ENCODE measurements at regions not wholly inside any gene's neighbourhood (a gene's known extent, or its start where the extent isn't known, plus 50 kb on each side); places are given as distances from the start of the nearest gene placed in this dataset.

DNA sequence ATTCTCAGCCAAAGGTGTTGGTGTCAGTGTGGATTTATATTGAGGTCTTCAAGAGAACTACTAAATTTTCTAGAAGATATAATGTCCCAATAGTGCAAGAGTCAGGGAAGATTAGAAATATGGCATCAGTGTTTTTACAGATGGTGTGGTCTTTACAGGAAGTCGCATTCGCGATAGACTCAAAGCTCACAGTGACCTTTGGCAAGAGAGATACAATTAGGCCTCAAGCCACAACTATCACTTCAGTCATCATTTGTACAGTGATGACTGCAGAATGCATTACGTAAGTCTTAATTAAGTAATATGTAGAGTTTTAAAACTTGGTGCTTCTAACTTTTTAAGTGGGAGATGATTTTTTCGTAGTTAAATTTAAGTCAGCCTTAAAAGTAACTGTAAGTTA lies 237.2 kb upstream of the FSTL5 start:
- Histone ChIP-seq H3K4me3 (ENCODE audit: low read length) (no peak overlapping the region), H3K79me2 (ENCODE audit: low read length) (no peaks in the 10 kb centered on the region)
- TF ChIP-seq EZH2phosphoT487 (IDR thresholded peaks at IDR 0.05; ENCODE audit: low read depth) = no peak
- TF ChIP-seq, protein P1, sequence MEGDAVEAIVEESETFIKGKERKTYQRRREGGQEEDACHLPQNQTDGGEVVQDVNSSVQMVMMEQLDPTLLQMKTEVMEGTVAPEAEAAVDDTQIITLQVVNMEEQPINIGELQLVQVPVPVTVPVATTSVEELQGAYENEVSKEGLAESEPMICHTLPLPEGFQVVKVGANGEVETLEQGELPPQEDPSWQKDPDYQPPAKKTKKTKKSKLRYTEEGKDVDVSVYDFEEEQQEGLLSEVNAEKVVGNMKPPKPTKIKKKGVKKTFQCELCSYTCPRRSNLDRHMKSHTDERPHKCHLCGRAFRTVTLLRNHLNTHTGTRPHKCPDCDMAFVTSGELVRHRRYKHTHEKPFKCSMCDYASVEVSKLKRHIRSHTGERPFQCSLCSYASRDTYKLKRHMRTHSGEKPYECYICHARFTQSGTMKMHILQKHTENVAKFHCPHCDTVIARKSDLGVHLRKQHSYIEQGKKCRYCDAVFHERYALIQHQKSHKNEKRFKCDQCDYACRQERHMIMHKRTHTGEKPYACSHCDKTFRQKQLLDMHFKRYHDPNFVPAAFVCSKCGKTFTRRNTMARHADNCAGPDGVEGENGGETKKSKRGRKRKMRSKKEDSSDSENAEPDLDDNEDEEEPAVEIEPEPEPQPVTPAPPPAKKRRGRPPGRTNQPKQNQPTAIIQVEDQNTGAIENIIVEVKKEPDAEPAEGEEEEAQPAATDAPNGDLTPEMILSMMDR (IDR thresholded peaks at IDR 0.05; ENCODE audit: low read depth, low read length) = no peak

DNA sequence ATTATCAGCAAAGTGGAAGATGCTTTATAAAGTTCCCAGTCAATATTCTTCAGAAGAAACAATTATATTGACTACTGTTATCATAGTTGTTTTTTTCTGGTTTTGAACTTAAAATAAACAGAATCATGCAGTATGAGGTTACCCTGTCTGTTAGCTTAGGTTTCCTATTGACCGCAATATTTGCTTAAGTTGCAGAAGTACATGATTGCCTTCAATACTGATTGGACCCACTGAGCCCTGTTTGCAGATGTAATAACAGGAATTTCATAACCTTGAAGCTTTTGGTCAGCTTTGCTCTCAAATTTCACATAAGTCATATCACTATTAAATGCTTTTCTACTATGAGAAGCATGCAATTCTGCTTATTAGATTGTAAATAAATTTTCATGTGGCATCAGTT lies 229.1 kb upstream of the FSTL5 start:
- Histone ChIP-seq H3K9me3 (ENCODE audit: insufficient read depth, low read length) (no peaks in the 10 kb centered on the region), H3K9ac (ENCODE audit: low read length) (no peak overlapping the region), H2AFZ (ENCODE audit: low read depth, low read length) (no peak overlapping the region), H3K27me3 (ENCODE audit: low read depth, low read length) (no peaks in the 10 kb centered on the region), H3K27ac (ENCODE audit: low read length) (no peak overlapping the region), H3K79me2 (ENCODE audit: low read length) (no peaks in the 10 kb centered on the region), H3K36me3 (replicated peaks; ENCODE audit: low read depth, low read length) (no peaks in the 10 kb centered on the region), H4K20me1 (ENCODE audit: insufficient read depth, low read length) (no peaks in the 10 kb centered on the region), H3K4me2 (ENCODE audit: low read length) (no peak overlapping the region), H3K4me1 (ENCODE audit: low read length) (no peaks in the 10 kb centered on the region), H3K4me3 (ENCODE audit: low read length) (no peak overlapping the region)
- TF ChIP-seq EZH2phosphoT487 (IDR thresholded peaks at IDR 0.05; ENCODE audit: low read depth) = no peak
- TF ChIP-seq, protein P1 (IDR thresholded peaks at IDR 0.05; ENCODE audit: low read depth, low read length) = no peak

More for the DNA sequence above, 237.2 kb upstream of the FSTL5 start:
- H3K9ac ChIP-seq (ENCODE audit: low read length) = no peak overlapping the region
- H2AFZ ChIP-seq (ENCODE audit: low read depth, low read length) = no peak overlapping the region
- H3K4me1 ChIP-seq (ENCODE audit: low read length) = no peaks in the 10 kb centered on the region
- H4K20me1 ChIP-seq (ENCODE audit: insufficient read depth, low read length) = no peaks in the 10 kb centered on the region
- no peaks in the 10 kb centered on the region for H3K36me3 ChIP-seq (replicated peaks; ENCODE audit: low read depth, low read length)
- H3K27ac ChIP-seq (ENCODE audit: low read length) = no peak overlapping the region
- H3K9me3 ChIP-seq (ENCODE audit: insufficient read depth, low read length) = no peaks in the 10 kb centered on the region
- H3K27me3 ChIP-seq (ENCODE audit: low read depth, low read length) = no peaks in the 10 kb centered on the region
- H3K4me2 ChIP-seq (ENCODE audit: low read length) = no peak overlapping the region

DNA sequence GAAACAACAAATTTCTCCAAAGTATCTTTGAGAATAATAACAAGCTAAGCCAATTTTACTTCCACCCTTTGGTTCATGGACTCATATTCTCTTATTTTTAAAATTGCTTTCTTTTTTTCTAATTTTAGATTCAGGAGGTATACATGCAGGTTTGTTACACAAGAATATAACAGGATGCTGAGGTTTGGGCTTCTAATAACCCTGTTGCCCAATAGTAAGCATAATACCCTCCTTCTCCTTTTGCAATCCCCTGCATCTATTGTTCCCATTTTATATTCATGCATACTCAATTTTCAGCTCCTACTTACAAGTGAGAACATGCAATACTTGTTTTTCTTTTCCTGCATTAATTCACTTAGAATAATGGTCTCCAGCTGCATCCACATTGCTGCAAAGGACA lies 202.3 kb upstream of the FSTL5 start:
- H3K9ac ChIP-seq (ENCODE audit: low read length) = no peak overlapping the region
- no peaks in the 10 kb centered on the region for H3K9me3 ChIP-seq (ENCODE audit: insufficient read depth, low read length)
- no peak overlapping the region for H3K27ac ChIP-seq (ENCODE audit: low read length)
- H3K4me2 ChIP-seq (ENCODE audit: low read length) = no peak overlapping the region
- H3K79me2 ChIP-seq (ENCODE audit: low read length) = no peaks in the 10 kb centered on the region
- H3K27me3 ChIP-seq (ENCODE audit: low read depth, low read length) = no peaks in the 10 kb centered on the region
- H3K4me3 ChIP-seq (ENCODE audit: low read length) = no peak overlapping the region
- H3K36me3 ChIP-seq (replicated peaks; ENCODE audit: low read depth, low read length) = no peaks in the 10 kb centered on the region
- no peaks in the 10 kb centered on the region for H4K20me1 ChIP-seq (ENCODE audit: insufficient read depth, low read length)
- H2AFZ ChIP-seq (ENCODE audit: low read depth, low read length) = no peak overlapping the region
- TF ChIP-seq, protein P1 (IDR thresholded peaks at IDR 0.05; ENCODE audit: low read depth, low read length) = no peak
- TF ChIP-seq EZH2phosphoT487 (IDR thresholded peaks at IDR 0.05; ENCODE audit: low read depth) = no peak
- peaks cover 5% of the 10 kb centered on the region; the same call in 1 of the 2 replicates for H3K4me1 ChIP-seq (ENCODE audit: low read length)

DNA sequence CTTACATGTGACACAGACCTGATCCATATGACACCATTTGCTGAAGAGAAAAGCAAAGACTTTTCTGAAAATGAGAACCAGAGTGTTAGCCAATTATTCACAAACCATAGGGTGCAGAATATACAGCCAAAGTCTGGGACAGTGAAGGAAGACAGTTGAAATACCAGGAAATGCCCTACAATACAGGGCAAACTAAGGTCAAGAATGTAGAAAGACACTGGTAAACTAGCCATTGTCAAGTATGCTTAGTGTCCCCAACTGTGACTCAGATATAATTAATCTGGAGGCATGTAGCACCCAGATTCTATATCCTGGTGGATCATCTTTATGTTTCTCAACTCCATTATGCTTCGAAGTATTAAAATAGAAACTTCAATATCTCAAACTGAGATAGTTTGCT lies 200.9 kb upstream of the FSTL5 start:
- Histone ChIP-seq H3K4me3 (ENCODE audit: low read length) (no peak overlapping the region), H3K9me3 (ENCODE audit: insufficient read depth, low read length) (no peaks in the 10 kb centered on the region)

More for the DNA sequence above, 200.9 kb upstream of the FSTL5 start:
- TF ChIP-seq, protein P1 (IDR thresholded peaks at IDR 0.05; ENCODE audit: low read depth, low read length) = no peak
- TF ChIP-seq EZH2phosphoT487 (IDR thresholded peaks at IDR 0.05; ENCODE audit: low read depth) = no peak
- H4K20me1 ChIP-seq (ENCODE audit: insufficient read depth, low read length) = no peaks in the 10 kb centered on the region
- H3K79me2 ChIP-seq (ENCODE audit: low read length) = no peaks in the 10 kb centered on the region
- H3K27ac ChIP-seq (ENCODE audit: low read length) = no peak overlapping the region
- H3K27me3 ChIP-seq (ENCODE audit: low read depth, low read length) = no peaks in the 10 kb centered on the region
- H3K36me3 ChIP-seq (replicated peaks; ENCODE audit: low read depth, low read length) = no peaks in the 10 kb centered on the region
- H3K9ac ChIP-seq (ENCODE audit: low read length) = no peak overlapping the region
- H3K4me2 ChIP-seq (ENCODE audit: low read length) = no peak overlapping the region
- H2AFZ ChIP-seq (ENCODE audit: low read depth, low read length) = no peak overlapping the region
- peaks cover 13% of the 10 kb centered on the region for H3K4me1 ChIP-seq (ENCODE audit: low read length)
